HL-60 (cell line): ENCODE measurements at regions not wholly inside any gene's neighbourhood (a gene's known extent, or its start where the extent isn't known, plus 50 kb on each side); places are given as distances from the start of the nearest gene placed in this dataset.

Source experiments
- DNase-seq, 2 experiments: peaks; one replicate each; pipeline ENCODE4 v3.0.0-alpha.2; 2010 to 2020; ENCODE audit warnings: low read depth in 1 of 2, low spot score in 1 of 2
- H3K27ac ChIP-seq: fragments of 250-450 bp; sonication (Bioruptor Pico); replicated peaks from 2 replicates; pipeline ENCODE4 v1.5.1; 2020; ENCODE audit warnings: mild to moderate bottlenecking, moderate library complexity
- H3K27me3 ChIP-seq: fragments of 250-450 bp; sonication (Bioruptor Pico); 2 replicates; pipeline ENCODE4 v1.5.1; 2021; ENCODE audit warnings: mild to moderate bottlenecking, moderate library complexity; ENCODE audit not compliant: insufficient read depth, poor library complexity, severe bottlenecking
- H3K4me3 ChIP-seq: replicated peaks from 2 replicates; pipeline ENCODE4 v1.5.1; 2011; ENCODE audit warnings: mild to moderate bottlenecking, control low read depth, low read length; ENCODE audit not compliant: insufficient read depth
- CTCF ChIP-seq: IDR thresholded peaks from one replicate; pipeline ENCODE4 v1.5.1; 2011; ENCODE audit warnings: low read length, control low read depth, inconsistent platforms; ENCODE audit not compliant: insufficient read depth
- GABPA ChIP-seq: IDR thresholded peaks from 2 replicates; pipeline ENCODE4 v1.6.1; 2012; ENCODE audit warnings: low read depth
- POLR2AphosphoS5 ChIP-seq: IDR thresholded peaks from 2 replicates; pipeline ENCODE4 v1.6.1; 2012; ENCODE audit warnings: low read depth
- REST ChIP-seq: IDR thresholded peaks from 2 replicates; pipeline ENCODE4 v1.6.1; 2012; ENCODE audit warnings: low read depth; ENCODE audit not compliant: insufficient replicate concordance
- SPI1 ChIP-seq: IDR thresholded peaks from 2 replicates; pipeline ENCODE4 v1.6.1; 2012; ENCODE audit warnings: low read depth, mild to moderate bottlenecking, borderline replicate concordance

- Histone ChIP-seq H3K27ac (no peak overlapping the region), H3K27me3 (peaks cover 41% of the 10 kb centered on the region), H3K4me3 (no peak overlapping the region)
- TF ChIP-seq POLR2AphosphoS5 (no peak), CTCF (no peak), SPI1 (no peak), GABPA (no peak), REST (no peak)
- no peak for DNase-seq
Observed at GRCh38 chr22:22417495-22418162, 90.9 kb downstream of the ZNF280B start.

- DNase-seq, result no peak
- H3K27me3 ChIP-seq, result peaks cover 41% of the 10 kb centered on the region
- TF ChIP-seq POLR2AphosphoS5, result no peak
- no peak for TF ChIP-seq REST
- TF ChIP-seq GABPA, result no peak
- no peak for TF ChIP-seq SPI1
- no peak for TF ChIP-seq CTCF
Observed at GRCh38 chr22:22418163-22418549, 90.4 kb downstream of the ZNF280B start.

GRCh38 chr22:22418957-22419356 is 89.6 kb downstream of the ZNF280B start:
- H3K4me3 ChIP-seq, result no peak overlapping the region
- peaks cover 41% of the 10 kb centered on the region for H3K27me3 ChIP-seq
- no peak for DNase-seq
- H3K27ac ChIP-seq, result no peak overlapping the region
- TF ChIP-seq POLR2AphosphoS5 (no peak), GABPA (no peak), REST (no peak), SPI1 (no peak), CTCF (no peak)

More at GRCh38 chr22:22418163-22418549, 90.4 kb downstream of the ZNF280B start:
- Histone ChIP-seq H3K4me3 (no peak overlapping the region), H3K27ac (no peak overlapping the region)
